ENCODE measurements at regions not wholly inside any gene's neighbourhood (a gene's known extent, or its start where the extent isn't known, plus 50 kb on each side); places are given as distances from the start of the nearest gene placed in this dataset.

GRCh38 chr5:61245936-61246335, 83.7 kb upstream of the SMIM15 start (continued):
- TF ChIP-seq ZNF17 (CRISPR knock-in tag; IDR thresholded peaks at IDR 0.05) = no peak
- no peak for TF ChIP-seq ZSCAN30 (CRISPR knock-in tag; IDR thresholded peaks at IDR 0.05)
- TF ChIP-seq GTF3A (CRISPR knock-in tag; conservative IDR thresholded peaks at IDR 0.05) = no peak
- TF ChIP-seq ZNF780A (CRISPR knock-in tag; IDR thresholded peaks at IDR 0.05) = no peak
- TF ChIP-seq REPIN1 (CRISPR knock-in tag; IDR thresholded peaks at IDR 0.05; ENCODE audit: borderline replicate concordance, low read depth) = no peak

- H3K4me2 ChIP-seq (ENCODE audit: low read depth, low read length) = no peak overlapping the region
- no peaks in the 10 kb centered on the region for H3K36me3 ChIP-seq (replicated peaks in 1 of 2; ENCODE audit: control insufficient read depth in 1 of 2, insufficient read depth in 2 of 2, low read length in 2 of 2)
- no peaks in the 10 kb centered on the region for H3K9me3 ChIP-seq (ENCODE audit: low read length)
- no peak overlapping the region for H3K4me3 ChIP-seq (replicated peaks in 1 of 3; ENCODE audit: insufficient read depth in 1 of 3, low read depth in 2 of 3, low read length in 3 of 3)
- FAIRE-seq (no peak), ATAC-seq (no peak), DNase-seq (ENCODE audit: low spot score) (no peak)
- no peaks in the 10 kb centered on the region for H4K20me1 ChIP-seq (ENCODE audit: insufficient read depth, low read length)
- intact Hi-C loops (cut with micrococcal nuclease; ENCODE audit: unreplicated experiment) (no loop called here), in situ Hi-C loops (cut with HindIII; ENCODE audit: extremely low pct_ligation_motif_present, low pct_unique_long_range_greater_than_20kb) (no loop called here)
- no TSS peak for BruUV-seq (replicated peaks)
- POLR2A ChIA-PET = no interaction called here
- H3K27ac ChIP-seq (ENCODE audit: extremely low read length, insufficient read depth, low read length) = no peak overlapping the region
- H3K4me1 ChIP-seq (ENCODE audit: insufficient read depth, low read length) = no peaks in the 10 kb centered on the region
- CTCF ChIA-PET (ENCODE audit: low intra/inter-chr PET ratio, low total read pairs) = no interaction called here
- no peak overlapping the region for H3K9ac ChIP-seq (ENCODE audit: insufficient read depth, low read depth, low read length)
- no peak overlapping the region for H2AFZ ChIP-seq (ENCODE audit: low read length)
- peaks cover 0 to 12% of the 10 kb centered on the region in 2 experiments; a peak in 3 of 5 replicates for H3K27me3 ChIP-seq (ENCODE audit: control insufficient read depth in 1 of 2, insufficient read depth in 2 of 2, low read length in 2 of 2)
- no peaks in the 10 kb centered on the region for H3K79me2 ChIP-seq (ENCODE audit: insufficient read depth, low read length)
- WGBS (ENCODE audit: low lambda C conversion rate) = 62% methylated on average over 6 of the region's 6 CpGs
- TF ChIP-seq ZNF281 (CRISPR knock-in tag; IDR thresholded peaks at IDR 0.05; ENCODE audit: borderline replicate concordance) (no peak), ZNF44 (CRISPR knock-in tag; IDR thresholded peaks at IDR 0.05) (no peak), ZNF678 (CRISPR knock-in tag; IDR thresholded peaks at IDR 0.05) (no peak)
Observed at GRCh38 chr5:61246768-61247307, 84.6 kb upstream of the SMIM15 start.
